Epidermal melanocyte (primary cell): ENCODE measurements at regions not wholly inside any gene's neighbourhood (a gene's known extent, or its start where the extent isn't known, plus 50 kb on each side); places are given as distances from the start of the nearest gene placed in this dataset.
"Not testable (repeated sequence)": the region's sequence is repeated elsewhere in the genome, so short reads cannot be mapped to it uniquely, and the experiment has no call there.

Experiments used
- DNase-seq: peaks from one replicate; pipeline ENCODE4 v3.0.0; 2011; ENCODE audit warnings: low spot score; ENCODE audit not compliant: insufficient read length

DNA sequence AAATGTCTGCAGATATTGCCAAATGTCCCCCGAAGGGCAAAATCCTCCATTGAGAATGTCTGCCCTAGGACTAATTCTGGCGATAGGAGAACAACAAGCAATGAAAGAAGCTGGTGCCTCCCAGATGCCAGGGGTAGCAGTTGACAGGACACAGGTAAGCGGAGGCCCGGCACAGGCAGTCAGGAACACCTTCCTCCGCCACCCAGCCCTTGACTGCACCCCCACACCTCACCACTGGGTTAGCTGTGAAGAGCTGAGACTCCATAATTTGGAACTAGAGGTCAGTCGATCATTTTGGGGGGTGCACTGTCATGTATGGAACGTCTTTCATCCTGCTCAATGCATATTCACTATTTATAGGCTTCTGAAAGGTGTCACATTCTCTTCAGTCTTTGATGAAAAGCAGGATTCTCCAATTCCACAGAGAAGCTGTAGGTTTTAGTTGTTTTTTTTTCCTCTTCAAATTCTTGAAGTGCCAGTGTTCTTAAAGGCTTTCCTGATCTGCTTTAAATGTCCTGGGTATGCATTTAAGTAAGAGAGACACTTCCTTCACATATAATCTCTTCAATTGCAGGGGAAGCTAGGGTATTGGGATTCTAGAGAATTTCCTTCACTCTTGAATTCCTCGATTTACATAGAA, 111.6 kb upstream of the ZFP42 start:
- no peak for DNase-seq

DNA sequence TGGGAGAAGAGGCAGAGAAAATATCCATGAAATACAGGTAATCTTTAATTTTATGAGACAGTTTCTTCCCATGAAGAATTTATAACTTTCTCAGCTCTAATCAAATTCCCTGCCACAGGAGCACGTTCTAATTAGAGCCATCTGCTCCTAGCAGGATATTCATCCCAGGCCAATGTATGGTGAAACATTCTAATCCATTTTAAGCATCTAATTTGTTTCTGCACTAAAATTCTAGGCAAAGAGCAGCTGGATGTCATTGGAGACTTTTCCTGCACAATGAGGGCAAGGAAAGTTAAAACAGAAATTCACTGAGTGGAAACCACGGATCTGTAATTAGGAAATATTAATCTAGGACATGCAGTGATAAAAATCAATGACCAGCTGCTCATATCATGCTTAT, 107.7 kb upstream of the ZFP42 start:
- DNase-seq: no peak

- DNase-seq: no peak
Observed at GRCh38 chr4:187889651-187890050, 105.9 kb upstream of the ZFP42 start.

GRCh38 chr4:187893418-187893817, 102.2 kb upstream of the ZFP42 start:
- no peak for DNase-seq

DNA sequence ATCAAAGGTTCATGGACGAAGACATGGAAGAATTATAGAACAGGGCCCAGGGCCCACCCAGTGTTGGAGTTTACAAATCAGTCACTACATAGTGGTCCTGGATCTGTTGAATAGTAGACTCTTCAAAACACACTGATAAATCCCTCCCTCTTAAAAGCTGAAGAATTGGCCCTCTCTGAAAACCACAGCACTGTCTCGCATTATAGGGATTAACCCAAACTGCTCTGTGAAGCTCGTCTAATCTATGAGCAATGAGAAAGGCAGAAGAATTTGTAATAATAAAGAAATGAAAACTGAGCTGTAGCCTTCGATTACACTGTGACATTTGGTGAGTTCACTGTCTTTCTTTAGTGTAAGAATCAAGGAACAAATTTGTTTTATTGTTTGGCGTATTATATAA, 92.5 kb upstream of the ZFP42 start:
- no peak for DNase-seq

GRCh38 chr4:187903700-187904099, 91.9 kb upstream of the ZFP42 start:
- DNase-seq: no peak

- no peak for DNase-seq
Observed at GRCh38 chr4:187908079-187908561, 87.5 kb upstream of the ZFP42 start.

DNA sequence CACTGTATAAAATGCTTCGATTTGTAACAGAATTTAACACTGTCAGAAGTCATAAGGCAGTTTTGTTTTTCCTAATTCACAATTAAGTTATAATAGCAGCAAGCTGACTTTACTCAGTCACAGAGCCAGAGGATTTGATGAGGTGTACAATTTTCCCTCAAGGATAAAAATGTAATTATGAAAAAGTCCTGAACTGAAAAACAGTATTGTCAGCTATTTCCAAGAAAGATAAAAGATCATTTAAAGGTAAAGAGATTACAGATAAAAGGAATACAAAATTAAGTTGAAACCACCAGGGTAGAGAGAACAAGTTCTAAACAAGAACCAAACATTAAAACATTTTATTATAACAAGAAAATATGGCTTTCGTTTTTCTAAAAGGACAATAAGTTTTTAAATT, 86.8 kb upstream of the ZFP42 start:
- DNase-seq: no peak

GRCh38 chr4:187910741-187911140, 84.8 kb upstream of the ZFP42 start:
- no peak for DNase-seq

- not testable (repeated sequence) for DNase-seq
Observed at GRCh38 chr4:187915406-187915805, 80.2 kb upstream of the ZFP42 start.

DNA sequence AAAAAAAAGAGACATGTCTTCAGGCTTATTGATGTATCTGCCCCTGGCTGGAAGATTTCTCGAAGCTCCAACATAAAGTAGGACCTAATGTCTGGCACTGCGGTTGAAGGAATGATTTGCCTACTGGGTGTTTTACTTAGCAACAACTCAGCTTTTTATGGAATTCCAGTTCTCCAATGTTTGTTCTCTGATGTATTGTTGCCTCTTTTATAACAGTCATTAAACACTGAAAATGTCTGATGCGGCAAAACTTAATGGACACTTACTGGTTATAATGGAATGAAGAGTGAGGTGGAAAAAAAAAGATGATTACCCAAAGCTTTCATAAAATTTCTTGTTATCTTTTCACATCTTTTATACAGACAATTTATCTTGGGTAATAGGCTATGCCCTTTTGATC, 75.6 kb upstream of the ZFP42 start:
- DNase-seq: no peak

DNA sequence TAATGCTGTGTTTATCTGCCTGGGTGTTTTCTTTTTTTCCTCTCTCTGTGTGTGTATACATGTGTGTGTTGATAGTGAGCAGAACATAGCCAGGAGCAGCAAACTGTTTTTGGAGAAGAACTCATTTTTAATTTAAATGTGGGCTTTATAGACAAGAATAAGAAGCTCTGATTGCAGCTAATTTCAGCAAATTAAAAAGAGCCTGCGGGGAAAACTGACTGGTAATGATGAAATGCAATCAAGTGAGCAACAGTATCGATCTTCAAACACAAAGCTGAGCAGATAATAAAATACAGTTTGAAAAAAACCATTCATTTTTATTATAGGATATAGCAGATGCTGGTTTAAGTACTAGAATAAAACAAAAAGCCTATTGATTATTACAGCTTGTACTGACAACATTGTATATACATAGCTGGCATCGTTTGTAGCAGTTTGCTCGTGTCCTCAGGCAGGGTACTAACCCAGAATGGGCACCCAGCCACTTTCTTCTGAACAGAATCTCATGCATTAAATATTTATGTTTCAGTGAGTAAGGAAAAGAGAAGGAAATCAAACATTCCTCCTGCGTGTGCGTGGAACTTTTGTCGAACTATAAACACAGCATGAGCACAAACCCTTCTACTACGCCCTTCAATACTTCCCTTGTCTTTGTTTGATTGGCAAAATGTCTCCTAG, 73.5 kb upstream of the ZFP42 start:
- peak; percentile 63 for DNase-seq

GRCh38 chr4:187929024-187929423, 66.5 kb upstream of the ZFP42 start:
- no peak for DNase-seq

- no peak for DNase-seq
Observed at GRCh38 chr4:187934766-187935165, 60.8 kb upstream of the ZFP42 start.

GRCh38 chr4:187937557-187937956, 58.0 kb upstream of the ZFP42 start:
- no peak for DNase-seq

GRCh38 chr4:187940299-187940698, 55.3 kb upstream of the ZFP42 start:
- no peak for DNase-seq

DNA sequence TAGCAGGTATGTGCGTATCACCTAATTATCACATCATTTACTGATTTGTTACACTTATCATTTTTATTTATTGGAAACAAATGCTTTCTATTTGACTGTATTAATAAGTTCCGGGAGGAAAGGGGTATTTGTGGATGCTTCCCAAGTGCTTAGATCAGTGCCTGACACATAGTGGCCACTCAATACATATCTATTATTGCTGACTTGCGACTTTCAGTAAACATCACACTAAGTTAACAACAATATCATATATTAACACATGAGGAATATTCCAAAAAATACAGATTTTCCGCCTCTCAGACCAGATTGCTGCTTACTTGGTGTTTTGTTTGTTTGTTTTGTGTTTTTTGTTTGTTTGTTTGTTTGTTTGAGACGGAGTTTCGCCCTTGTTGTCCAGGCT, 52.6 kb upstream of the ZFP42 start:
- no peak for DNase-seq

GRCh38 chr4:187944179-187944578, 51.4 kb upstream of the ZFP42 start:
- no peak for DNase-seq
